OCI-LY3 (cell line): ENCODE measurements at regions not wholly inside any gene's neighbourhood (a gene's known extent, or its start where the extent isn't known, plus 50 kb on each side); places are given as distances from the start of the nearest gene placed in this dataset.

Experiments
- H2AFZ ChIP-seq: fragments of 200-600, 300-600 bp; shearing (Covaris generic); 2 replicates; pipeline ENCODE4 v1.6.0; 2014; ENCODE audit warnings: antibody characterized with exemption, low read depth, low read length
- H3K27ac ChIP-seq: fragments of 200-600, 300-600 bp; sonication (generic); 2 replicates; pipeline ENCODE4 v1.5.1; 2014; ENCODE audit warnings: mild to moderate bottlenecking, low read length, moderate library complexity, mixed read lengths
- H3K27me3 ChIP-seq: fragments of 200-600, 300-600 bp; sonication (generic); 2 replicates; pipeline ENCODE4 v1.6.1; 2014; ENCODE audit warnings: low read depth, low read length, mixed read lengths
- H3K36me3 ChIP-seq: fragments of 200-600, 300-600 bp; sonication (generic); replicated peaks from 2 replicates; pipeline ENCODE3; 2014; ENCODE audit warnings: low read depth, low read length, mixed read lengths
- H3K4me1 ChIP-seq: fragments of 300-600, 200-600 bp; sonication (generic); 2 replicates; pipeline ENCODE4 v1.6.1; 2014; ENCODE audit warnings: low read length, mixed read lengths
- H3K4me2 ChIP-seq: fragments of 200-600, 300-600 bp; sonication (generic); 2 replicates; pipeline ENCODE4 v1.6.1; 2014; ENCODE audit warnings: low read length, mixed read lengths
- H3K4me3 ChIP-seq: fragments of 300-600, 200-600 bp; sonication (generic); 2 replicates; pipeline ENCODE4 v1.5.1; 2014; ENCODE audit warnings: antibody characterized with exemption, mild to moderate bottlenecking, low read length, moderate library complexity
- H3K79me2 ChIP-seq: fragments of 300-600, 200-600 bp; shearing (Covaris generic); 2 replicates; pipeline ENCODE4 v1.6.1; 2014; ENCODE audit warnings: mild to moderate bottlenecking, low read length, mixed read lengths
- H3K9ac ChIP-seq: fragments of 300-600, 200-600 bp; shearing (Covaris generic); 2 replicates; pipeline ENCODE4 v1.6.0; 2014; ENCODE audit warnings: mild to moderate bottlenecking, low read length, moderate library complexity
- H3K9me3 ChIP-seq: fragments of 200-600, 300-600 bp; shearing (Covaris generic); 2 replicates; pipeline ENCODE4 v1.6.1; 2014; ENCODE audit warnings: low read length, mixed read lengths; ENCODE audit not compliant: insufficient read depth
- H4K20me1 ChIP-seq: fragments of 200-600, 300-600 bp; sonication (generic); 2 replicates; pipeline ENCODE4 v1.6.1; 2016; ENCODE audit warnings: low read length, mixed read lengths; ENCODE audit not compliant: insufficient read depth
- EZH2phosphoT487 ChIP-seq: fragments of 200-600 bp; shearing (Covaris generic); IDR thresholded peaks from 2 replicates; pipeline ENCODE4 v1.6.1; 2018; ENCODE audit warnings: antibody characterized with exemption, mixed run types, low read depth
- TF ChIP-seq, protein P1 (sequence below): fragments of 200-600, 300-600 bp; sonication (generic); IDR thresholded peaks from 2 replicates; pipeline ENCODE4 v1.5.1; 2014; ENCODE audit warnings: antibody characterized with exemption, low read length, low read depth

GRCh38 chr10:93222211-93222754 is 148.6 kb downstream of the CYP26A1 start:
- no peaks in the 10 kb centered on the region for H3K36me3 ChIP-seq
- H3K9ac ChIP-seq = no peak overlapping the region
- no peaks in the 10 kb centered on the region for H3K79me2 ChIP-seq
- no peak overlapping the region for H3K27ac ChIP-seq
- no peaks in the 10 kb centered on the region for H3K9me3 ChIP-seq
- no peaks in the 10 kb centered on the region for H3K4me1 ChIP-seq
- no peak overlapping the region for H3K4me2 ChIP-seq
- H3K27me3 ChIP-seq = no peaks in the 10 kb centered on the region
- TF ChIP-seq, protein P1, sequence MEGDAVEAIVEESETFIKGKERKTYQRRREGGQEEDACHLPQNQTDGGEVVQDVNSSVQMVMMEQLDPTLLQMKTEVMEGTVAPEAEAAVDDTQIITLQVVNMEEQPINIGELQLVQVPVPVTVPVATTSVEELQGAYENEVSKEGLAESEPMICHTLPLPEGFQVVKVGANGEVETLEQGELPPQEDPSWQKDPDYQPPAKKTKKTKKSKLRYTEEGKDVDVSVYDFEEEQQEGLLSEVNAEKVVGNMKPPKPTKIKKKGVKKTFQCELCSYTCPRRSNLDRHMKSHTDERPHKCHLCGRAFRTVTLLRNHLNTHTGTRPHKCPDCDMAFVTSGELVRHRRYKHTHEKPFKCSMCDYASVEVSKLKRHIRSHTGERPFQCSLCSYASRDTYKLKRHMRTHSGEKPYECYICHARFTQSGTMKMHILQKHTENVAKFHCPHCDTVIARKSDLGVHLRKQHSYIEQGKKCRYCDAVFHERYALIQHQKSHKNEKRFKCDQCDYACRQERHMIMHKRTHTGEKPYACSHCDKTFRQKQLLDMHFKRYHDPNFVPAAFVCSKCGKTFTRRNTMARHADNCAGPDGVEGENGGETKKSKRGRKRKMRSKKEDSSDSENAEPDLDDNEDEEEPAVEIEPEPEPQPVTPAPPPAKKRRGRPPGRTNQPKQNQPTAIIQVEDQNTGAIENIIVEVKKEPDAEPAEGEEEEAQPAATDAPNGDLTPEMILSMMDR = no peak
- TF ChIP-seq EZH2phosphoT487 = no peak
- H4K20me1 ChIP-seq = no peaks in the 10 kb centered on the region
- no peak overlapping the region for H2AFZ ChIP-seq
- H3K4me3 ChIP-seq = no peak overlapping the region

- Histone ChIP-seq H3K79me2 (no peaks in the 10 kb centered on the region), H3K4me2 (no peak overlapping the region), H3K4me1 (no peaks in the 10 kb centered on the region), H3K4me3 (no peak overlapping the region), H4K20me1 (no peaks in the 10 kb centered on the region), H3K27ac (no peak overlapping the region), H3K9ac (no peak overlapping the region), H3K36me3 (no peaks in the 10 kb centered on the region), H3K27me3 (no peaks in the 10 kb centered on the region), H2AFZ (no peak overlapping the region), H3K9me3 (no peaks in the 10 kb centered on the region)
- no peak for TF ChIP-seq EZH2phosphoT487
- TF ChIP-seq, protein P1 = no peak
Measured at GRCh38 chr10:93222876-93223275, 149.2 kb downstream of the CYP26A1 start.

DNA sequence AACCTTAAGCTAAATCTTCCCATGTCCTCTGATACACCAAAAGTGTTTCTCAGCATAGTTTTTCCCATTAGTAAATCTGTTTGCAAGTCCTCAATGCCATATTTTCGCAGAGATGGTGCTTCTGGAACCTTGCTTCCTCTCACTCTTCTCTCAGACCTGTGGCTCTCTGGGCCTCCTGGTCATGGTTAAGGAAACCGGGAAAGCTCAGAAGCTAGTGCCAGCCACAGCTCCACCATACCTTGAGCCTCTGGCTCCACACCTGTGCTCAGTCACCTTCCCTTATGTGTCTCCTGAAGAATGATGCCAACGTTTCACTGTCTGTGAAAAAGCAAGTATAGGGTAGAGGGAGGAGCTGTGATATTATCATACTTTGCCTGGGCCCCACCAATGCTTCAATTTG is 149.6 kb downstream of the CYP26A1 start:
- no peaks in the 10 kb centered on the region for H3K9me3 ChIP-seq
- H3K4me3 ChIP-seq = no peak overlapping the region
- no peak overlapping the region for H3K4me2 ChIP-seq
- H4K20me1 ChIP-seq = no peaks in the 10 kb centered on the region
- H3K27me3 ChIP-seq = no peaks in the 10 kb centered on the region
- no peaks in the 10 kb centered on the region for H3K4me1 ChIP-seq
- no peak overlapping the region for H2AFZ ChIP-seq
- H3K27ac ChIP-seq = no peak overlapping the region
- no peaks in the 10 kb centered on the region for H3K79me2 ChIP-seq
- no peaks in the 10 kb centered on the region for H3K36me3 ChIP-seq
- no peak for TF ChIP-seq EZH2phosphoT487
- no peak overlapping the region for H3K9ac ChIP-seq

DNA sequence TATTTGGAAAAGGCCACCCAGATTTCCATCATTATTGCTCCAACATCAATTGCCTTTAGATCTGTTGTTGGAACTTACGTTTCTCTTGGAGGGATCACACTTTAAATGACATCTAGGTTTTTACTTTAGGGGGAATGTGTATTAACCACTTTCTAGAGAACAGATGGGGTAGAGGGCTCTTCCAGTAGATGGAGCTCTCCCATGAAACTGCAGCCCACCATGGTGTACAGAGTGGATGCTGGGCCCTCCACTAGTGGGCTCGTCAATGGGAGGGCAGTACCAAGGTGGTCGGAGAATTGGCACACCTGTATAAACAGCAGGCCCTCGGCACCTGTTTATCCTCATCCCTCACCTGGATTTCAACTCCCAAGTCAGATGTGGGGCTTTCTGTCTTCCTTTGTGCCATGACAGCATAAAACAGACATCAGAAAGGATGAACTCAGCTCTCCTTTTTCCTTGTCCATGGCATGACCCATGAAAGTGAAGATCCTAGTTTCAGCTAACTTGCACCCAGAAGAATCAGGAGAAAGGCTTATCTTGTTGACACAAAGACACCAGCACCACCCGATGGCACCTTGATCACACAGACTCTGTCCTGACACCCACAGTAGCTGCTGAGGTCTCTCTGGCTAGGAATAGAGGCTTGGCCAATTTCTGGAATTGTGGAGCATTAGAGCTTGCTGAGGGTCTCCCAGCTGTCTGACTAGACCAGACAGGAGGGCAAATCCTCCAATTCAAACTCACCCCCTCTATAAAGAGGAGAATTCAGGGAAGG is 150.5 kb downstream of the CYP26A1 start:
- Histone ChIP-seq H3K9ac (no peak overlapping the region), H3K4me3 (no peak overlapping the region), H3K36me3 (no peaks in the 10 kb centered on the region), H3K27ac (no peak overlapping the region), H3K4me1 (no peaks in the 10 kb centered on the region), H4K20me1 (no peaks in the 10 kb centered on the region), H3K79me2 (no peaks in the 10 kb centered on the region), H3K27me3 (no peaks in the 10 kb centered on the region), H3K9me3 (no peaks in the 10 kb centered on the region), H2AFZ (no peak overlapping the region), H3K4me2 (no peak overlapping the region)
- TF ChIP-seq, protein P1 = peak; percentile 24; the same call in 1 of the 2 replicates
- no peak for TF ChIP-seq EZH2phosphoT487
